ENCODE measurements at regions not wholly inside any gene's neighbourhood (a gene's known extent, or its start where the extent isn't known, plus 50 kb on each side); places are given as distances from the start of the nearest gene placed in this dataset.
"Not testable (repeated sequence)": the region's sequence is repeated elsewhere in the genome, so short reads cannot be mapped to it uniquely, and the experiment has no call there.

- FAIRE-seq: no peak
These were observed 129.7 kb downstream of the FAXC start for GRCh38 chr6:99219788-99220187.

GRCh38 chr6:99216959-99217358 is 132.5 kb downstream of the FAXC start:
- no peak for FAIRE-seq

GRCh38 chr6:99195986-99196655 is 153.4 kb downstream of the FAXC start:
- no peak for FAIRE-seq

GRCh38 chr6:99192561-99192960 is 156.9 kb downstream of the FAXC start:
- FAIRE-seq: no peak

- no peak for FAIRE-seq
These were observed 159.4 kb downstream of the FAXC start for GRCh38 chr6:99189823-99190721.

GRCh38 chr6:99187429-99187828 is 162.0 kb downstream of the FAXC start:
- FAIRE-seq: no peak

GRCh38 chr6:99186417-99186816 is 163.1 kb downstream of the FAXC start:
- FAIRE-seq: no peak

GRCh38 chr6:99185525-99185924 is 163.9 kb downstream of the FAXC start:
- FAIRE-seq: no peak

- no peak for FAIRE-seq
These were observed 164.8 kb downstream of the FAXC start for GRCh38 chr6:99184696-99185095.

GRCh38 chr6:99183066-99183465 is 166.4 kb downstream of the FAXC start:
- no peak for FAIRE-seq

- no peak for FAIRE-seq
These were observed 168.3 kb downstream of the FAXC start for GRCh38 chr6:99181174-99181573.

GRCh38 chr6:99178168-99178567 is 171.3 kb downstream of the FAXC start:
- FAIRE-seq: no peak

- FAIRE-seq: no peak
These were observed 171.7 kb downstream of the FAXC start for GRCh38 chr6:99177736-99178135.

GRCh38 chr6:99165838-99166237 is 183.6 kb downstream of the FAXC start:
- no peak for FAIRE-seq

GRCh38 chr6:99152347-99152643 is 197.2 kb downstream of the FAXC start:
- FAIRE-seq: no peak

GRCh38 chr6:99151634-99152346 is 197.7 kb downstream of the FAXC start:
- no peak for FAIRE-seq

GRCh38 chr6:99148761-99149160 is 200.7 kb downstream of the FAXC start:
- no peak for FAIRE-seq

- FAIRE-seq: no peak
These were observed 200.4 kb upstream of the FBXL4 start for GRCh38 chr6:99148111-99148510.

- FAIRE-seq: no peak
These were observed 199.5 kb upstream of the FBXL4 start for GRCh38 chr6:99147206-99147605.

- FAIRE-seq: no peak
These were observed 199.0 kb upstream of the FBXL4 start for GRCh38 chr6:99146711-99147110.

- FAIRE-seq: no peak
These were observed 198.0 kb upstream of the FBXL4 start for GRCh38 chr6:99145738-99146137.

GRCh38 chr6:99143108-99143861 is 195.5 kb upstream of the FBXL4 start:
- no peak for FAIRE-seq

GRCh38 chr6:99141906-99142305 is 194.2 kb upstream of the FBXL4 start:
- FAIRE-seq: not testable (repeated sequence)
